Esophagus muscularis mucosa (tissue), 4 donors: ENCODE measurements at regions not wholly inside any gene's neighbourhood (a gene's known extent, or its start where the extent isn't known, plus 50 kb on each side); places are given as distances from the start of the nearest gene placed in this dataset.

ENCODE experiments used
- CTCF ChIP-seq, 3 experiments: fragments of 200-600 bp in 2 of 3; fragments of 450-650 bp in 1 of 3; sonication (generic) in 2 of 3; IDR thresholded peaks; one replicate each; pipeline ENCODE4 v1.5.1; 2017 to 2019; ENCODE audit warnings: antibody characterized with exemption in 3 of 3, mild to moderate bottlenecking in 2 of 3, moderate library complexity in 1 of 3
- EP300 ChIP-seq: sonication (generic); formaldehyde crosslinking; IDR thresholded peaks from one replicate; pipeline ENCODE4 v1.6.1; 2017; ENCODE audit warnings: antibody characterized with exemption
- POLR2A ChIP-seq: fragments of 450-650 bp; IDR thresholded peaks from one replicate; pipeline ENCODE4 v1.6.1; 2017; ENCODE audit warnings: antibody characterized with exemption, moderate library complexity, mild to moderate bottlenecking, low read depth
- POLR2AphosphoS5 ChIP-seq, 2 donors: sonication (generic); formaldehyde crosslinking; IDR thresholded peaks; one replicate each; pipeline ENCODE4 v1.6.1; 2017; ENCODE audit warnings: antibody characterized with exemption in 2 of 2

- TF ChIP-seq CTCF (IDR thresholded peaks at IDR 0.05) (no peak), POLR2A (no peak), POLR2AphosphoS5 (IDR thresholded peaks at IDR 0.05) (no peak), EP300 (no peak)
These were observed 115.8 kb downstream of the TSEN15 start for GRCh38 chr1:184167352-184167751.
